ENCODE measurements at regions not wholly inside any gene's neighbourhood (a gene's known extent, or its start where the extent isn't known, plus 50 kb on each side); places are given as distances from the start of the nearest gene placed in this dataset.

DNA sequence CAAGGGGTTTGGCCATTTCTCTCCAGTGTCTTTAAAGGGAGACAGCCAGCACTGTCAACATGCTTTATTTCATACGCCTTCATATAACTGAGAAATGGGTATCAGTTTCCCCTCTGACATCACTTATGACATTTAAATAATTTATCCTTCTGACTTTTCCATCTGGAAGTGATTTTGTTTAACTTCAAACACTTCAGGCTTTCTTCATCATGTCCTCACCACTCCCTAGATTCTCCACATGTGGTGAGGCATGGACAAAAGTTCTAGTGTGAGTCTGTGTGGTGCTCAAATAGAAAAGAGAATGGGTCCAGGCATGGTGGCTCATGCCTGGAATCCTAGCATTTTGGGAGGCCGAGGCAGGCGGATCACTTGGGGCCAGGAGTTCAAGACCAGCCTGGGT, 158.6 kb downstream of the TXNL1 start:
- Histone ChIP-seq H3K9me2 (replicated peaks; ENCODE audit: control insufficient read depth, low read length) (no peaks in the 10 kb centered on the region), H3K79me2 (ENCODE audit: control insufficient read depth, low read length) (no peaks in the 10 kb centered on the region), H4K20me1 (ENCODE audit: control insufficient read depth, insufficient read depth, low read depth, low read length) (no peaks in the 10 kb centered on the region), H3K4me3 (ENCODE audit: low read length) (no peak overlapping the region), H3K9me3 (ENCODE audit: control insufficient read depth, insufficient read depth, low read length) (no peaks in the 10 kb centered on the region), H3F3A (ENCODE audit: control insufficient read depth, insufficient read depth) (no peaks in the 10 kb centered on the region), H3K27me3 (ENCODE audit: control insufficient read depth, low read length) (no peaks in the 10 kb centered on the region), H3K4me1 (ENCODE audit: control insufficient read depth, low read length) (no peaks in the 10 kb centered on the region), H3K27ac (ENCODE audit: low read depth, low read length) (no peak overlapping the region), H3K36me3 (ENCODE audit: control insufficient read depth, low read length) (no peaks in the 10 kb centered on the region), H3K4me2 (ENCODE audit: low read length) (no peak overlapping the region)
- TF ChIP-seq, protein P1, sequence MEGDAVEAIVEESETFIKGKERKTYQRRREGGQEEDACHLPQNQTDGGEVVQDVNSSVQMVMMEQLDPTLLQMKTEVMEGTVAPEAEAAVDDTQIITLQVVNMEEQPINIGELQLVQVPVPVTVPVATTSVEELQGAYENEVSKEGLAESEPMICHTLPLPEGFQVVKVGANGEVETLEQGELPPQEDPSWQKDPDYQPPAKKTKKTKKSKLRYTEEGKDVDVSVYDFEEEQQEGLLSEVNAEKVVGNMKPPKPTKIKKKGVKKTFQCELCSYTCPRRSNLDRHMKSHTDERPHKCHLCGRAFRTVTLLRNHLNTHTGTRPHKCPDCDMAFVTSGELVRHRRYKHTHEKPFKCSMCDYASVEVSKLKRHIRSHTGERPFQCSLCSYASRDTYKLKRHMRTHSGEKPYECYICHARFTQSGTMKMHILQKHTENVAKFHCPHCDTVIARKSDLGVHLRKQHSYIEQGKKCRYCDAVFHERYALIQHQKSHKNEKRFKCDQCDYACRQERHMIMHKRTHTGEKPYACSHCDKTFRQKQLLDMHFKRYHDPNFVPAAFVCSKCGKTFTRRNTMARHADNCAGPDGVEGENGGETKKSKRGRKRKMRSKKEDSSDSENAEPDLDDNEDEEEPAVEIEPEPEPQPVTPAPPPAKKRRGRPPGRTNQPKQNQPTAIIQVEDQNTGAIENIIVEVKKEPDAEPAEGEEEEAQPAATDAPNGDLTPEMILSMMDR (IDR thresholded peaks at IDR 0.05; ENCODE audit: low read depth, low read length, poor library complexity, severe bottlenecking), result no peak
- TF ChIP-seq EZH2phosphoT487 (IDR thresholded peaks at IDR 0.05; ENCODE audit: borderline replicate concordance, low read length), result no peak

DNA sequence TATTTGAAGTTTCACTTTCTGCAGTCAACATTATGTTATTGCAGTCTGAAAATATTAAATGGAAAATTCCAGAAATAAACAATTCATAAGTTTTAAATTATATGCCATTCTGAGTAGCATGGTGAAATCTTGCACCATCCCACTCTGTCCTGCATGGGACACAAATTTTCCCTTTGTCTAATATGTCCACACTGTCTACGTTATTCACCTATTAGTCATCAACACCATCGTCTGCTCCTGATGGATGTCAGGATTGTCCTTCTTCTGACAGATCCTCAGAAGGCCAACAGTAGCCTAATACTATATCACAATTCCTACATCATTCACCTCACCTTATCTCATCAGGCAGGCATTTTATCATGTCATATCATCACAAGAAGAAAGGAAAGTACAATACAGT, 163.1 kb downstream of the TXNL1 start:
- no peaks in the 10 kb centered on the region for H4K20me1 ChIP-seq (ENCODE audit: control insufficient read depth, insufficient read depth, low read depth, low read length)
- no peaks in the 10 kb centered on the region for H3K79me2 ChIP-seq (ENCODE audit: control insufficient read depth, low read length)
- no peaks in the 10 kb centered on the region for H3K36me3 ChIP-seq (ENCODE audit: control insufficient read depth, low read length)
- H3K4me2 ChIP-seq (ENCODE audit: low read length), result no peak overlapping the region
- H3K9me3 ChIP-seq (ENCODE audit: control insufficient read depth, insufficient read depth, low read length), result no peaks in the 10 kb centered on the region
- H3K9me2 ChIP-seq (replicated peaks; ENCODE audit: control insufficient read depth, low read length), result no peaks in the 10 kb centered on the region
- H3K27me3 ChIP-seq (ENCODE audit: control insufficient read depth, low read length), result no peaks in the 10 kb centered on the region
- H3K4me1 ChIP-seq (ENCODE audit: control insufficient read depth, low read length), result no peaks in the 10 kb centered on the region
- H3K4me3 ChIP-seq (ENCODE audit: low read length), result no peak overlapping the region
- no peak for TF ChIP-seq EZH2phosphoT487 (IDR thresholded peaks at IDR 0.05; ENCODE audit: borderline replicate concordance, low read length)
- TF ChIP-seq, protein P1 (IDR thresholded peaks at IDR 0.05; ENCODE audit: low read depth, low read length, poor library complexity, severe bottlenecking), result no peak
- H3K27ac ChIP-seq (ENCODE audit: low read depth, low read length), result no peak overlapping the region
- no peaks in the 10 kb centered on the region for H3F3A ChIP-seq (ENCODE audit: control insufficient read depth, insufficient read depth)

DNA sequence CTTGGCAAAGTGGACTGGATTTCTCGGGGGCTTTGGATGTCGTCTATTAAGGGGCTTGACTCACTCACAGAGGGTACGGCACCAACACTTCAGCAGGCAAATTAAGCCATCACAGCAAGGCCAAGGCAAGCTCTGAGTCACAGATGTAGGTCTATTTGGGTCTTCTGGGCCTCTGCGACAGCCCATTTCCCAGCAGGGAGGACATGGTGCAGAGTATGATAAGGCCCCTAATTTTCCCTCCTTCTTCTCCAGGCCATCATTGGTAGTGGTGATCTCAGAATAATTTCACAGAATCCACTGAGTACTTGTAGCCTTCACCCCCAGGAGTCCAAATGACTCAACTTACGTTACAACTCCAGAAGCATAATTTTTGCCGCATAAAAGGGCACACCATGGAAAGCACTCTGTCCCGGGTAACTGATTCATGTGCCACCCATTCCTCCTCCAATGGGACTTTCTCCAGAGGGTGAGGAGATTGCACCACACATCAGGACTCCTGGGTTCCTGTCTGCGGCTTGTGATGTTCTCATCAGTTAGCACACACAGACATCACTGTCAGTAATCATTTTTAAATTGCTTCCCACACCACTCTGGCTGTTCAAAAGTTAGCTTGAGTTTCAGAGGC, 164.9 kb downstream of the TXNL1 start:
- H3K9me2 ChIP-seq (replicated peaks; ENCODE audit: control insufficient read depth, low read length), result no peaks in the 10 kb centered on the region
- no peaks in the 10 kb centered on the region for H3K27me3 ChIP-seq (ENCODE audit: control insufficient read depth, low read length)
- no peaks in the 10 kb centered on the region for H3K9me3 ChIP-seq (ENCODE audit: control insufficient read depth, insufficient read depth, low read length)
- no peak overlapping the region for H3K27ac ChIP-seq (ENCODE audit: low read depth, low read length)
- H3K4me2 ChIP-seq (ENCODE audit: low read length), result no peak overlapping the region
- no peaks in the 10 kb centered on the region; the same call in 1 of the 2 replicates for H3K4me1 ChIP-seq (ENCODE audit: control insufficient read depth, low read length)
- TF ChIP-seq, protein P1 (IDR thresholded peaks at IDR 0.05; ENCODE audit: low read depth, low read length, poor library complexity, severe bottlenecking), result no peak
- TF ChIP-seq EZH2phosphoT487 (IDR thresholded peaks at IDR 0.05; ENCODE audit: borderline replicate concordance, low read length), result no peak
- H3K36me3 ChIP-seq (ENCODE audit: control insufficient read depth, low read length), result no peaks in the 10 kb centered on the region
- H4K20me1 ChIP-seq (ENCODE audit: control insufficient read depth, insufficient read depth, low read depth, low read length), result no peaks in the 10 kb centered on the region
- H3K4me3 ChIP-seq (ENCODE audit: low read length), result no peak overlapping the region
- no peaks in the 10 kb centered on the region for H3F3A ChIP-seq (ENCODE audit: control insufficient read depth, insufficient read depth)
- no peaks in the 10 kb centered on the region for H3K79me2 ChIP-seq (ENCODE audit: control insufficient read depth, low read length)
